GM19238 (cell line): ENCODE measurements at regions not wholly inside any gene's neighbourhood (a gene's known extent, or its start where the extent isn't known, plus 50 kb on each side); places are given as distances from the start of the nearest gene placed in this dataset.

ENCODE experiments used
- DNase-seq: peaks from one replicate; pipeline ENCODE4 v3.0.0; 2011; ENCODE audit warnings: low spot score; ENCODE audit not compliant: insufficient read length

DNA sequence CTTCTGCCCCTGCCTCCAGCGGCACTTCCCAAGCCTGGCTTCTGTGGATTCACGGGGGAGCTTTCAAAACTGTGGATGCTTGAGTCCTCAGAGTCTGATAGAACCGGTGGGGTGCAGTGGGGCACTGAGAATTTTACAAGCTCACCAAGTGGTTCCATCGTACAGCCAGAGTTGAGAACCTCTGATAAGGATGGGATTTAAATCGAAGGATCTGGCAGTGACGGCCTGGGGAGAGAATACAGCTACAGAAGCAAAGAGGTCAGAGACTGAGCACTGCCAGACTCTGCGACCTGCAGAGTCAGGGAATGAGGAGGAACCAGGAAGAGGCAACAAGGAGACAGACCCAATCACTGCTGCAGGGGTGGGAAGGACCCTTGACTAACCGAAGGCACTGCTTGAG, 124.6 kb upstream of the BOD1 start:
- DNase-seq: no peak

DNA sequence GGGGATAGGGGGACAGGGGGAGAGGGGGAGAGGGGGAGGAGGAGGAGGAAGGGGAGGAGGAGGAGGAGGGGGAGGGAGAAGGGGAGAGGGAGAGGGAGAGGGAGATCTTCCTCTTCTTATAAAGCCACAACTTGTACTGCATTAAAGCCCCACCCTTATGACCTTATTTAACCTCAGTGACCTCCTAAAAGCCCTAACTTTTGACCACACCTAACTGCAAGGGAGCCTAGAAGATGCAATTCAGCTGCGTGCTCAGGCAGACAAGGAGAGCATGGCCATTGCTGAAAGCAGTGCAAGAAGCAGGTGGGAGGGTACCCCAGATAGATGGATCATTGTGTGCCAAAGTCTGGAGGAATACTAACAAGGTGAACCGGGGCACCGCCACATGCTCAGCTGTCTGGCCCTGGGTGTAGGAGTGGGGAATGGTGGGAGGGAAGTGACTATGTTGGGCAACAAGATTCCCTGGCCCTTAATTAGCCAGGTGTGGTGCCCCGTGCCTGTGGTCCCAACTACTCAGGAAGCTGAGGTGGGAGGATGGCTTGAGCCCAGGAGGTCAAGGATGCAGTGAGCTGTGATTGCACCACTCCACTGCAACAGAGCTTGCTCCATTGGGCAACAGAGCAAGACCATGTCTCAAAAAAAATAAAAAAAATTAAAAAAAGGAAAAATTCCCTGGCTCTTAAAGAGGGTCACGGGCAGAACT, 125.4 kb upstream of the BOD1 start:
- DNase-seq: no peak

DNA sequence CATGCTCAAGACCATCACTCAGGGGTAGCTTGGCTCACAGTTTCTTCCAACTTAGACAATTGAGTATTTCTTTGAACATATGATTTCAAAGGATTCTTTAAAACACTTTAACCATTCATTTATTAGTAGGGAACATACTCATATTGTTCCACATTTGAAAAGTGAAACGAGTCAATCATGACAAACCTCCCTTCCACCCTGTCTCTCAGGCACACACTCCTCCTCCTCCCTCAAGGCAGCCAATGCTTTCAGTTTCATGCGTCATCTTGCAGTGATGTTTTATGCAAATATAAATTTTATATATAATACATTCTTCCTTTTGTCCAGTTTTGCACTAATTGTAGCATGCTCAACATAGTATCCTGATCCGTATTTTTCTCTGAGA, 126.0 kb upstream of the BOD1 start:
- DNase-seq: peak; percentile 73

- DNase-seq: no peak
Measured at GRCh38 chr5:173743641-173744343, 127.3 kb upstream of the BOD1 start.

GRCh38 chr5:173744551-173744950, 128.1 kb upstream of the BOD1 start:
- DNase-seq: no peak

GRCh38 chr5:173745123-173745522, 128.7 kb upstream of the BOD1 start:
- peak; percentile 32 for DNase-seq

- DNase-seq: no peak
Measured at GRCh38 chr5:173745557-173745956, 129.1 kb upstream of the BOD1 start.

- DNase-seq: no peak
Measured at GRCh38 chr5:173746047-173746646, 129.7 kb upstream of the BOD1 start.

DNA sequence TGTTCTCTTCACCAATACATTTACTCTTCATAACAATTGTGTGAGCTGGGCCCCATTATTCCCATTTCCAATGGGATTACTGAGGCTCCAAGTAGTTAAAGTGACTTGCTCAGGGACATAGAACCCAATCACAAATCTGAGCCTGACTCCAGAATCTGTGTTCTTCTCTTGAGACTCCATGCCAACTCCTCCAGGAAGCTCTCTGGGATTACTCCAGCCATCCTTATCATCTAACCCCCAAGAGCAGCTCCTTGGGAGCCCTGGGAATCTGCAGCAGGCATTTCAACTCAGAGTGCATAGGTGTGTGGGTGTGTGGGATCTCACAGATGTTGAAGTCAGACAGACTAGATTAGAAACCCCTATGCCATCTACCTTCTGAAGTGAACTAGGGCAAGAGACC, 131.4 kb upstream of the BOD1 start:
- no peak for DNase-seq

DNA sequence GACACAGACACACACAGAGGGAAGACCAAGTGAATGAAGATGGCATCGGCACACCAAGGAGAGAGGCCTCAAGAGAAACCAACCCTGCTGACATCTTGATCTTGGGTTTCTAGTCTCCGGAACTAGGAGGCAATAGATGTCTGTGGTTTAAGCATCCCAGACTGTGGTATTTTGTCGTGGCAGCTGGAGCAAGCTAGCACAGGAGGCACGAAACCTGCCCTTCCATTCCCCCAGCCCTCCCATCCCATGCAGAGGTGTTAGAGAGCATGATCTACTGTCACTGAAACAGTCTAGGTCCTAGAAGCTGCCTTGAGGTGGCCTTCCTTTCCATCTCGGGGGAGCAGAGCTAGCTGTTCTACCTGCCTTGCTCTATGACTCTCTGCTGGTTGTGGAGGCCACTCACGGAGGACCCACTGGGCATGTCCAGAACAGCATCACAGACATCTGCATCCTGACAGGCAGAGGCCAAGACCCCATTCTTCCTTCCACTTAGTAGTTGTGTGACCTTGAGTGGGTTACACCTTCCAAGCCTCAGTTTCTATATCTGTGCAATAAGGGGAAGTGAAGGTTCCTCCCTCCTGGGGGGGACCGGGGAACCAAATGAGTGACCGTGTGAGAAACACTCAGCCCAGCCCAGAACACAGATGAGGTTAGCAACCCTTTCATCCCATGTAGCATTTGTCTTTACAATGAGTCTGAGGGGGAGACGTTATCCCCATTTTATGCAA, 134.3 kb upstream of the BOD1 start:
- no peak for DNase-seq

DNA sequence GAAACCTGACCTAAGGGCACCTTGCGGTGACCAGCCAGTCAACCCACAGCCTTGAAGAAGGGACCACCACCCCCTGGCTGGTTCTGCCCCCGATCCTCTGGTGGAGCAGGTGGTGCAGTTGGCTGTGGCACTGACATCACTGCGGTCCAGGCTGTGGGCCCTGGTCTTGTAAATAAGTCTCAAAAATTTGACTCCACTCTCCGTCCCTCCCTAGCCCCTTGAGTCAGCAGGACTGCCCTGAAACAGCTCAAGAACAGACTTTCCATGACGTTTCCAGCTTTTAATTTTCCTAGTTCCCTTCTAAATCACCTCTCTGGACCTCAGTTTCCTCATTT, 134.8 kb upstream of the BOD1 start:
- DNase-seq: no peak

DNA sequence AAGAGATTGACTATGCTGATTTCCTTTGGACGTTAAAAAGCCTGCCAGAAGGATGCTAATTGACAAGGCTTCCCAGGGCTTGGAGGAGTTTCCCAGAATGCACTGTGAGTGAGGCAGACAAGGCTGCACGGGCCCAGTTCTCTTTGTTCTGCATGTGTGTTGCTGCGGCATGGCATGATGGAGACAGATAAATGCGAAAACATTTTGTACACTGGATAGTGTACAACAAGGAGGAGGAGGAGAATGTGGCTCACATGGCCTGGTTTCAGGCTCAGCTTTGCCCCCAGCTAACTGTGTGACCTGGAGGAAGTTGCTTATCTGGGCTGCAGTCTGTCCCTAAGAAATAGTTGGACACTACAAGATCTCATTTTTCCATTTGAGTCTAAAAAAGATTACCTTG, 135.5 kb upstream of the CPEB4 start:
- no peak for DNase-seq

DNA sequence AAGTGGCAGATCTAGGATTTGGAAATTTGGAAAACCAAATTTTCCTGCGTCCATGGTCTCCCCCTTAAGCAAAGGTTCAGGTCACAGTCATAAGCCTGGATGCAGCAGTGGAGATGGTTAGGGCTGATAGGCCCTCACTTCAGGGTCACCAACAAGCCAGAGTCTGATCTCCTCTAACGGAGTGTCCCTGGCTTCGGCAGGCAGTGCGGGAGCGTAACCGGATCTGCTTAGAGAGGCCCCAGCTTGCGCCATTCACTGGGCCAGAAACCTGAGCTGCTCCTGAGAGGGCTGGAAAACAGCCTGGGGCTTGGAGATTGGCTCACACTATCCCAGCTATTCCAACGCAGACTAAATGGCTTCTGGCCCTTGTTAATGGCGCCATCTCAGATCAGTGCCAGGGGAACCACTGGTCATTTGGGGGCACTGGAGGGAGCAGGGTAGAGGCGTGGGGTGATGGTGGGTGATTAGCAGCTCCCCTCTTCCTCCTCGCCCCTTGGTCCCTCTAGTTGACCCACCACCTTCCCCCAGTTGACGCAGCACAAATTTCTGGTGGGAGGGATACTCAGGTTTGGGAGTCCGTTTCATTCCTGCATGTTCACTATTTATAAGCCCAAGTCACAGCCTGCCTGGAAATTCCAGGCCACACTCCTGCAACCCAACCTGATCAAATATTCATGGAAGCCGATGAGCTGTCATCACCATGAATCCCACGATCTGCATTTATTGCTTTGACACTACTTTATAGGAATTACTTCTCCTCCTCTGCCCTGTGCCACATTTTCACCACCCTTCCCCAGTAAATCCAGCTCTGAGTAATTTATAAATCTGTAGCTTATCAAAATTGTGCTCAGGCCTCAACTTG, 134.6 kb upstream of the CPEB4 start:
- no peak for DNase-seq

GRCh38 chr5:173755319-173755718, 132.8 kb upstream of the CPEB4 start:
- no peak for DNase-seq

DNA sequence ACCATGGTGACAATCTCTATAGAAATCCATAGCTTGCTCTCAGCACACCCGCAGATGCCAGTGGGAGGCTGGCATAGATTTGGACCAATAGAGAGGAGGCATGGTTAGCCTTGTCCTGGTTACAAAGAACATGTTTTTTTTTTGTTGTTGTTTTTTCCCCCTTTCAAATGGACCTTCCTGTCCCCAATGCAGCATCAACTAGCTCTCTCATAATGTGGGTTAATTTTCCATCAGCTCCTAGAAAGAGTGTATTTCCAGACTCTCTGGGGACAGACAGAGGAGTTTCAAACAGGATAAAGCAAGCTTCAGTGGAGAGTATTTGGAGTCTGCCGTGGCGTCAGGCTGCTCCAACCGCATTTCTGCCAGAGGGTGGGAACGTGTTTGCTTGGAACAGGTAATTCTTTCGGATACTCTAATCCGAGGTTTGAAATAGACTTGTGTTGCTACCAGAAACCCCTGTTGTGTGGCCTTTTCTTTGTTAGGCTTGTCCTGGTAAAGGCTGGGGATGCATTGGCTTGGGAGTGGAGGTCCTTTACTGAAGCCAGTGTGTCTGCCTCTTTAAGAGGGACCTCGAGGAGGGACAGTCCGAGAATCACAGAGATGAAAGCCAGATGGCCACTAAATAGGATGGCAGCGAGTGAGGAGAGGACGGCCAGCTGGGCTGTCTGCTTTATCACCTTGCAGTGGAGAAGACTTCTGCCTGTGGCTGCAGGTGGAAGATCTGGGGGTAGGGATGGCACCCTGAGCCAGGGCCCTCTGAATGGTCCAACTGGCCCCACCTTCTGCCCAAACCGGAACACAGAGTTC, 130.5 kb upstream of the CPEB4 start:
- no peak for DNase-seq

DNA sequence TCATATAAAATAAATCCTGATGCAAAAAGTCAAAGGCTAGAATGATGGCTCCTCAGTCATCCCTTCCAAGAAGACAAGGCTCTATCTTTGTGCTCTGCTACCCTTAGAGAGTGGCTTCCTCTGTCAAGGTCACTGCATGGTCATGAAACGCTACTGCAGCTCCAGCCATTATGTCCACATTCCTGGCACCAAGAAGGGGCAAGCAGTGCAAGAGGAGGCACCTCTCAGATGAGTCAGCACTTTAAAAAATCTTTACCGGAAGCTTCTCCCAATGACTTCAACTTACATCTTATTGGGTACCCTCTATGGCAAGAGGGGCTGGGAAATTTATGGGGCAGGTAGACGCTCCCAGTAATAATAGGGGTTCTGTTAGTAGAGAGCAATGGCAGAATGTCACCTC, 129.5 kb upstream of the CPEB4 start:
- no peak for DNase-seq

- no peak for DNase-seq
Measured at GRCh38 chr5:173759691-173760090, 128.5 kb upstream of the CPEB4 start.

DNA sequence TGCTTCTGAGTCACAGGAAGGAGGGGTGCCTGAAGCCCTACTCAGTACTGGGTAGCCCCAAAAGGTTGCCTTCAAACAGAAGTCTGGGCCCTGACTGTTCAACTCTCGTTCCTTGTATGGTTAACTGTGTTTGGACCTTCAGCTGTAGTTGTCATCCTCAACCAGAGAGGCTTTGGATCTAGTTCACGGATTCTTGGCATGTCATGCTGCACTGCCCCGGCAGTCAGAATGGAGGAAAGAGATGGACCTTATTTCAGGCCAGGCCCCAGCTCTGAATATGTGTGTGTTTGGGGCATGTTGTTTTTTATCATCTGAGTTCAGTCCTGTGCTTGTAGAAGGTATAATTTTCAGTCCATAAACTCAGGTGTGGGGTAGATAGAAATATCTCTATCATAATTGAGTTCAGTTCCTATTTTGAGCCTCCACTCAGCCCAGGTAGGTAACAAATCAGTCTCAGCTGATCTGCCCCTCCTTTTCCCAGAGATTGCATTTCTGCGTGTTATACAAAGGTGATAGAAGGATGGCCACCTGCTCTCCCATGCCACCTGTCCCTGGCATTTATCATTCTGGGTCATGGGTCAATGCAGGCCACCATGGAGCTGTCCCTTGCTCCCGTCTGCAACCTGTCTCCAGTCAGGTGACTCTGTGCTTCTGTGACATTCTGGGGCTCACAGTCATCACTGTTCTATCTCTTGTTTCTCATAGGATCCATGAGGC, 127.5 kb upstream of the CPEB4 start:
- no peak for DNase-seq

- no peak for DNase-seq
Measured at GRCh38 chr5:173761178-173761513, 127.0 kb upstream of the CPEB4 start.

DNA sequence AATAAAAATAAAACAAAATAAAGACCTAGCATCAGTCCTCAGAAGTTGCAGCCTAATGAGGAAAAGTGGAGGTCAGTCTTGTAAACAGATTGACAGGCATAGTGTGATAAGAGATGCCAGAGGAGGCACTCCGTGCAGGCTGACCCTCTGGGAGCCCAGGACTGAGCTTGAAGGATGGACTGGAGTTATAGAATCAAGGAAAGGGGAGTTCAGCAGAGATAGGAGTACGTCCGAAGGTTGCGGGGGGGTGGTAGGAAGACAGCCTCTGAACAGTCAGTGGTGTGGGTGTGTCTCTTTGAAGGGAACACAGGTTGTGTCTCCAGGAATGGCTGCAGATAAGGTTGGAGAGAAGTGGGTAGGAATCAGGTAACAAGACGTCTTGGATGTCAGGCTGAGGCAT, 126.1 kb upstream of the CPEB4 start:
- no peak for DNase-seq
